NAMALWA (cell line): ENCODE measurements at regions not wholly inside any gene's neighbourhood (a gene's known extent, or its start where the extent isn't known, plus 50 kb on each side); places are given as distances from the start of the nearest gene placed in this dataset.
"Not testable (repeated sequence)": the region's sequence is repeated elsewhere in the genome, so short reads cannot be mapped to it uniquely, and the experiment has no call there.

ENCODE experiments used
- DNase-seq: peaks from one replicate; pipeline ENCODE4 v3.0.0-alpha.2; 2015; ENCODE audit warnings: low spot score

- no peak for DNase-seq
Measured at GRCh38 chr4:19033816-19034733, 1012.5 kb upstream of the LCORL start.

- DNase-seq = no peak
Measured at GRCh38 chr4:19030536-19030935, 1009.0 kb upstream of the LCORL start.

GRCh38 chr4:19030048-19030447 is 1008.5 kb upstream of the LCORL start:
- DNase-seq = no peak

- DNase-seq = no peak
Measured at GRCh38 chr4:19026281-19026680, 1004.7 kb upstream of the LCORL start.

DNA sequence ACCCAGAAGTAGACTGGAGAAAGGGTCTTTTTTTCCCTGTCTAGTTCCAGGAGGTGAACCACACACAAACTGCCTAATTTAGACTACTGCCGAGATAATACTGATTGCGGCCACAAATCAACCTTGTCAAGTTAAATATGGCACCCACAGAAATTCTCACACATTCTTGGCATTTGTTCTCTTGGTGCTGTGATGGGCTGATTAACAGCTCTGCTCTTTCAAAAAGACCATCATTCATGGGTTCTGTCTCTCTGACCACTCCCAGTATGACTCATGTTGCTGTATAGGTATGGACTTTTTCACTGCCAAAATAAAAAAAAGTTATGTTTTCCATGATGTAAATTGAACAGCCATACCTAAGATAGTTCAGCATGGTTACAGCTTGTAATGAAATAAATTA is 1003.5 kb upstream of the LCORL start:
- DNase-seq = no peak

DNA sequence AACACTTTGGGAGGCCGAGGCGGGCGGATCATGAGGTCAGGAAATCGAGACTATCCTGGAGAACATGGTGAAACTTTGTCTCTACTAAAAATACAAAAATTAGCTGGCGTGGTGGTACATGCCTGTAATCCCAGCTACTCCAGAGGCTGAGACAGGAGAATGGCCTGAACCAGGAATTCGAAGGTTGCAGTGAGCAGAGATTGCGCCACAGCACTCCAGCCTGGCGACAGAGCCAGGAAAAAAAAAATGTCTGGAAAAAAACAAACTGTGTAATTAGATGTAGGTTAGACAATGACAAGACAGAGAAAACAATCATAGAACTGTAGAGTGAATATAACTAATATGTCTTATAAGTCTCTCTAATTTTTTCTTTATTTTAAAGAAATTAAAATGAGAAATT is 1002.5 kb upstream of the LCORL start:
- DNase-seq = no peak

DNA sequence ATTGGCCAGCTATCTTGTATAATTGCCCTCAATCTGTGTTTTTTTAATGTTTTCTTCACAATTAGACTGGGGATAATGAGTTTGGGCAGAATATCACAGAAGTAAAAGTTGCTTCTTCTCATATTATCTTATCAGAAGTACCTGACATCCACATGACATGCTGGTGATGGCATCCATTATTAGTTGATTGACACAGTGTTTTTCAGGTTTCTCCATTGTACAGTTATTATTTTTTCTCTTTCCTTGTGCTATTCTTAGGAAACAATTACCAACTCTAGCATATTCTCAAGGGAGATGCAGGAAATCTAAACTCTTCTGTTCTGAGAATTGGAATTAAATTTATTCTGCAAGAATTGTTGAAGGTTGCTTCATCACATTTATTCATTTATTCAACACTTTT is 1000.1 kb upstream of the LCORL start:
- no peak for DNase-seq

GRCh38 chr4:19016550-19016949 is 995.0 kb upstream of the LCORL start:
- DNase-seq = not testable (repeated sequence)

- DNase-seq = no peak
Measured at GRCh38 chr4:19014594-19014993, 993.0 kb upstream of the LCORL start.

DNA sequence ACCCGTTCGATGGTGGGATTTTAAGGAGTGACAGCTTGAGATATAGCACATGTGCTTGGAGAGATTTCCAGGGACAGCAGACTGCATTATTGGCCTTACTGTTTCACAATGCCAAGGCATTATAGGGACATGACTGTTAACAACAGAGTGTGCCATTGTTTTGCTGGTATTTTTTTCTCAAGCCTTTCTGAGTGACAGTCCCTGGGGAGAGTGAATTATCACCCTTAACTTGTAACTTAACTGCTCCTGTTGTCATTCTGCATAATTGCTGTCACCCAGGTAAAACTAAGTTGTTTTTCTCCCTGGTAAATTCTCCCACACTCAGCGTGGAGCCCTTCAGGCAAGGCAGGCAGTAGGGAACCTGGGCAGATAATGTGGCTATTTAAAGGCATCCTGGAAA is 989.2 kb upstream of the LCORL start:
- no peak for DNase-seq

DNA sequence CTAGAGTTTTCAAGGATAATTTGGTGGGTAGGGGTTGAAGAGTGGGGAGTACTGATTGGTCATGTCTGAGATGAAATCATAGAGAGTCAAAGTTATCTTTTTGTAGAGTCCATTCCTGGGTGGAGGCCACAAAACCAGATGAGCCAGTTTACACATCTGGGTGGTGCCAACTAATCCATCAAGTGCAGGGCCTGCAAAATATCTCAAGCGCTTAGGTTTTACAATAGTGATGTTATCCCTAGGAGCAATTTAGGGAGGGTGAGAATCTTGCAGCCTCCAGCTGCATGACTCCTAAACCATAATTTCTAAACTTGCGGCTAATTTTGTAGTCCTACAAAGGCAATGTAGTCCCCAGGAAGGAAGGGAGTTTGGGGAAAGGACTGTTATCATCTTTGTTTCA is 988.3 kb upstream of the LCORL start:
- DNase-seq = no peak

GRCh38 chr4:19005211-19005610 is 983.7 kb upstream of the LCORL start:
- no peak for DNase-seq

DNA sequence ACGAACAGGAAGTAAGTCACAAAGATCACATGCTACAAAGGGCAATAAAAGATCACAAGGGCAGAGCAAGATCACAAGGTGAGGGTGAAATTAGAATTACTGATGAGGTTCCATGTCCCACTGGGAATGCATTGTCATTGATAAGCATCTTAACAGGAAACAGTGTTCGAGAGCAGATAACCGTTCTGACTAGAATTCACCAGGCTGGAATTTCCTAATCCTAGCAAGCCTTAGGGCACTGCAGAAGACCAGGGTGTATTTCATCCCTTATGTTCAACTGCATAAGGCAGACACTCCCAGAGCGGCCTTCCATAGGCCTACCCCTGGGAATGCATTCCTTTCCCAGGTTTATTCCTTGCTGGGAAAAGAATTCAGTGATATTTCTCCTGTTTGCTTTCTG is 980.6 kb upstream of the LCORL start:
- no peak for DNase-seq

- no peak for DNase-seq
Measured at GRCh38 chr4:18999595-18999994, 978.0 kb upstream of the LCORL start.

- no peak for DNase-seq
Measured at GRCh38 chr4:18981234-18981615, 959.7 kb upstream of the LCORL start.

DNA sequence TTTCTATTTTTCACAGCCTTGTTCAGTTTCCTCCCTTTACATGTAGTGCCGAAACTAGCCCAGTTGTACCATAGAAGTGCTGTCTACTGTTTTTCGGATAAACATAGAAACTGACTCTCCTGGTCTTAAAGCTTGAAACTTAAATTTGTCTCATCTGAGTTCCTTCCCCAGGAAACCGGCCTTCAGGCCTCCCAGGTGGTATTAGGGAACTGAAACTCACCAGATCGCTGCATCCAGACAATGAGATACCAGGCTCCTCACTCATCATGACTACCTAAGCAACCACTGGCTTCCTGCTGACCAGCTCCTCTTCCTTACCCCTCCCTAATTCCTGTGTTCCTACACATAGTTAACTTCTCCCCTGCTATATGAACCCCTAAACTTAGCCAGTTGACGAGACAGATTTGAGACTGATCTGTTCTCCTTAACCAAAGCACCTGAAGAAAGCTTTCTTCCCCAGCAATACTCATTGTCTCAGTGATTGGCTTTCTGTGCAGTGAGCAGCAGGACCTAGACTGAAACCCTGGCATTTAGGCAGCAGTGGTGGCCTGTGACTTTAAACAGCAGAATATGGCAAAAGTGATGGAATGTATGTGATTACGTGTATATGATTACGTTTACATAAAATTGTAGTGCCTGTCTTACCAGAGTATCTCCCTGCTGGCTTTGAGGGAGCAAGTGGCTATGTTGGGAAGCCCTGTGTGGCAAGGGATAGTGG is 959.1 kb upstream of the LCORL start:
- DNase-seq = peak; percentile 41

DNA sequence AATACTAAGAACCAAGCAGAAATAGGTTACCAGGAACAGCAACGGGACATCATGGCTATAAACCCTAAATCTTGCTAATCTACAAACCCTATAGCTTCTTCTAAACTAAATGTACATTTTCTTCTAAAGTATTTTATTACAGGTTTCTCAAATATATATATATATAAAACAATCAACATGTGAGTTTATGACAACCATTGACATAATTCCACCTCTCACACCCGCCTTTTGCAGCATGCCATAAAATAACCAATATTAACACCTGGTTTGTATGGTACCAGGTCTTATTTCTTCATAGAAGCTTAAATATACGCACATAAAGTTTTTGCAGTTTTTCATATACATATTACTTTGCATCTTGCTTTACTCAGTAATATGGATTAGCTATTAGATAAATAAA is 955.3 kb upstream of the LCORL start:
- no peak for DNase-seq

GRCh38 chr4:18975916-18976808 is 954.6 kb upstream of the LCORL start:
- DNase-seq = no peak

- DNase-seq = no peak
Measured at GRCh38 chr4:18973296-18973695, 951.7 kb upstream of the LCORL start.

DNA sequence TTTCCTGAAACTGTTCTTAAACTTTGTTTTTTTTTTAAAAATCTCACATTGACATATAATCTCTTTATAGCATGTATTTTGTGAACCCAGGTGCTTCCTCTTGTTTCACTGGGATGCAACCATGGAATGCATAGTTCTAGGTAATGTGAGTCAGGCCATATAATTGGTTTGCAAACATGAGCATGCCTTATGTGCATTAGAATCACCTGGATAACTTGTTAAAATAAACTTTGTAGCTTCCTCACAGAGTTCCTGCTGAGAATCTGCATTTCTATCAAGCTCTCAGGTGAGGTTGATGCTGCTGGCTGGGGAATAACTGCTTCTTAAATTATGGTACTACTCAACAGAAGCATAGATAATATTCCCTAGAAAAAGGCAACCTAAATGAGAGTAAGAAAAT is 940.3 kb upstream of the LCORL start:
- no peak for DNase-seq

DNA sequence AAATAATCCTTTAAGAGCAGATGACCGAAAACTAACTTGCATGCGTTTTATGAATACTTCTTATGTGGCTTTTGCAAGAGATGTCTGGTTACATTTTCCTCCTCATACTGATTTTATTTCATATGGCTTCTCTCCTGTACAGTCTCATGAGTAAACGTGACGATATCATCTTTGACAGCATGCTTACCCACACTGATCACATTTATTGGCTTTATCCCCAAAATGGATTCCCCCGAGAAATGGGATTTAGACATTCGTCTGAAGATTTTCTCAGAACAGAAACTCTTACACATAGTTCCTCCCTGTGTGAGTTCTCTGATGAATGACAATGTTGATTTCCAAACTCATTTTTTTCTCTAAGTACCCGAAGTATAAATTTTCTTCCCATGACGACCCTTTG is 939.7 kb upstream of the LCORL start:
- DNase-seq = no peak

GRCh38 chr4:18957716-18958115 is 936.2 kb upstream of the LCORL start:
- no peak for DNase-seq

DNA sequence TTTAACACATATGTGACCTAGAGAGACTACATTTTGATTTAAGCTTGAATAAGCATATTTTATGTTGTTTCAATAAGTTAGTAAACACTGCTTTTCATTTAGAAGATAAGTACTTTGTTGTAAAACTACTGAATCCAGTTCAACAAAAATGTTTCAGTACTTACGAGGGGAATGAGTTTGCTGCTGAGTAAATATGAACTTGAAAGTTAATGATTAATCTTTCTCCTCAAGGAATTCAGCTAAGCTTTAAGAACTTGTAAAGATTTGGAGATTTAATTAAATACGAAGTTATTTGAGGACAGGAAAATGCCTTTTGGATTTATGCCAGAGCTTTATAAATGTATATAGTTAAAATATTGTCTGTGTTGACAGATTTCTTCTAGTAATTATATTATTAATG is 933.0 kb upstream of the LCORL start:
- DNase-seq = no peak
